AG10803 (cell line): ENCODE measurements at regions not wholly inside any gene's neighbourhood (a gene's known extent, or its start where the extent isn't known, plus 50 kb on each side); places are given as distances from the start of the nearest gene placed in this dataset.

Source experiments
- DNase-seq: peaks from one replicate; pipeline ENCODE4 v3.0.0; 2010; ENCODE audit warnings: low read depth
- H3K4me3 ChIP-seq: 2 replicates; pipeline ENCODE4 v1.5.1; 2011; ENCODE audit warnings: mild to moderate bottlenecking, low read length, control low read depth
- TF ChIP-seq, protein P1 (sequence below): conservative IDR thresholded peaks from 2 replicates; pipeline ENCODE4 v1.5.1; 2011; ENCODE audit warnings: mild to moderate bottlenecking, low read length, control low read depth, inconsistent platforms

GRCh38 chr11:121711939-121712338 lies 259.2 kb upstream of the SORL1-AS1 start:
- no peak for DNase-seq
- H3K4me3 ChIP-seq: no peak overlapping the region
- TF ChIP-seq, protein P1, sequence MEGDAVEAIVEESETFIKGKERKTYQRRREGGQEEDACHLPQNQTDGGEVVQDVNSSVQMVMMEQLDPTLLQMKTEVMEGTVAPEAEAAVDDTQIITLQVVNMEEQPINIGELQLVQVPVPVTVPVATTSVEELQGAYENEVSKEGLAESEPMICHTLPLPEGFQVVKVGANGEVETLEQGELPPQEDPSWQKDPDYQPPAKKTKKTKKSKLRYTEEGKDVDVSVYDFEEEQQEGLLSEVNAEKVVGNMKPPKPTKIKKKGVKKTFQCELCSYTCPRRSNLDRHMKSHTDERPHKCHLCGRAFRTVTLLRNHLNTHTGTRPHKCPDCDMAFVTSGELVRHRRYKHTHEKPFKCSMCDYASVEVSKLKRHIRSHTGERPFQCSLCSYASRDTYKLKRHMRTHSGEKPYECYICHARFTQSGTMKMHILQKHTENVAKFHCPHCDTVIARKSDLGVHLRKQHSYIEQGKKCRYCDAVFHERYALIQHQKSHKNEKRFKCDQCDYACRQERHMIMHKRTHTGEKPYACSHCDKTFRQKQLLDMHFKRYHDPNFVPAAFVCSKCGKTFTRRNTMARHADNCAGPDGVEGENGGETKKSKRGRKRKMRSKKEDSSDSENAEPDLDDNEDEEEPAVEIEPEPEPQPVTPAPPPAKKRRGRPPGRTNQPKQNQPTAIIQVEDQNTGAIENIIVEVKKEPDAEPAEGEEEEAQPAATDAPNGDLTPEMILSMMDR: no peak

- TF ChIP-seq, protein P1: no peak
Measured at GRCh38 chr11:121711236-121711635, 258.5 kb upstream of the SORL1-AS1 start.

DNA sequence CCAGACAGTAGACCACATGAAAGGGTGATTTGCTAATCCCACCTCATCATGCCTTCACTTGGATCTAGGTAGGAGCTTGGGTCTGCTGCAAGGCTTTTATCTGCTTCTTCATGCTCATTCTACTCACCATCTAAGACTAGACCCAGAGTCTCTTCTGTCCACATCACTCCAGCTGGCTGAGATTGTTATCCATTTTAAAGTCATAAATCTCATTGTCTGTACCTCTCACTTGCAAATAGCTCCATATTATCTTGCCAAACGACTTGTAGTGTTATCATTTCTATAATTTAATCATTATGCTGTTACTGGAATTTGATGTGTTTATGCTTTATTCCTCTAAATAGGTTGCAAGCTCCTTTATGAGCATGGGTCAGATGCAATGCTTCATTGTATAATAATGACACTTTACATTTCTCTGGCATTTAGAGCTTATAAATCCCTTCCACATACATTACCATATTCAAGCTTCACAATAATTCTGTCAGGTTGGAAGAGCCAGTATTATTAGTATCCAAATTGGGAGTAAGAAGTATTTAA lies 254.2 kb upstream of the SORL1-AS1 start:
- no peak for DNase-seq
- TF ChIP-seq, protein P1: no peak
- no peak overlapping the region for H3K4me3 ChIP-seq

More at GRCh38 chr11:121711236-121711635, 258.5 kb upstream of the SORL1-AS1 start:
- no peak for DNase-seq
- H3K4me3 ChIP-seq: no peak overlapping the region

DNA sequence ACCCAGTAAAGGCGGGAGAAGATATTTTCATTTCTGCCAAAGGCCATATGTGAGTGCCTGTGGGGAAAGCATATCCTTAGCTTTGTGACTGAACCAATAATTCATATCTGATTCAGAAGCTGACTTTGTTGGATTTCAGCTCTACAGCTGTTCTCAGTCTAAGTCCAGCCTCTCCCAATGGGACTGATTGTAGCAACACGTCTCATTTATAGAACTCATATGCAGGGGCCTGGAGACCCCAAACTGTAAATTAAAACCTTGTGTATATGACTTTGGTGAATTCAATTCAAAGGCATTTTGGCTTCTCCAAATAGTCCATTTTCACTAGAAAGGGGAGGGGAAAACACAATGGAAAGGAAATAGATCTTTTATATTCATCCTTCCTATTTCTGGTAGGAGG lies 250.4 kb upstream of the SORL1-AS1 start:
- no peak for DNase-seq
- TF ChIP-seq, protein P1: no peak
- no peak overlapping the region for H3K4me3 ChIP-seq

DNA sequence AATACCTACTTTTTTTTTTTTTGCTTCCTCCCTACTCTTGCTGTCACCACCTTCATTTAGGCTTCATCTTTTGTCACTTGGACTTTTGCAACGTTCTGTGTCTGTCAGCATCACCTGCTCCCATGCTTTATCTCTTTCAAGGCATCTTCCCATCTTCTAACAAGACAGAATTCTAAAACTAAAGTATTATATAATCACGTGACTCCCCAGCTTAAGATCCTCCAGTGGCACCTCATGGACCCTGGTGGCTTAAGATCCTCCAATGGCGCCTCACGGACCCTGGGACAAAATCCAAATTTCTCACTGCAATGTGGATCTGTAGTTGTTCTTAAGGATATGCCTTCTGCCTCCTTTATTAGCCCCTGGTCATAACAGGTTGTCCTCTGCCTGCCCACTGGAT lies 248.2 kb upstream of the SORL1-AS1 start:
- no peak overlapping the region for H3K4me3 ChIP-seq
- TF ChIP-seq, protein P1: no peak
- DNase-seq: no peak

DNA sequence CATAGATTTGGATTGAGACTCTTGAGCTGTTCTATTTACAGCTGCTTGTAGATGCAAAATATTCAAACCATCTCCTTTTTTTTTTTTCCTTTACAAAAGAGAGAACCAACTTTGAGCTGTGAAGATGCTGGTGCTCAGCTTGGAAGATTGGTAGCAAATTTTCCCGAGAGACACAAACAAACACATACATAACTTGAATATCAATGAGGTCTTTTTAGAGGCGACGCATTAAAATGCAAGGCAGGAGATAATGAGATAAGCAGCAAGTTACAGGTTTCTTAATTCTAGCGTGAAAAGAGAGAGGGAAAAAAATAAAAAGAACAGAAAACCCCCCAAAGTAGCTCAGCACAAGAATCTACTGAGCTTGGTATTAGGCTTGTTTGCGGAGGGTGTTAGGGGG lies 247.0 kb upstream of the SORL1-AS1 start:
- TF ChIP-seq, protein P1: no peak
- DNase-seq: no peak
- H3K4me3 ChIP-seq: no peak overlapping the region

GRCh38 chr11:121696931-121697670 lies 244.3 kb upstream of the SORL1-AS1 start:
- TF ChIP-seq, protein P1: no peak
- DNase-seq: no peak
- no peak overlapping the region for H3K4me3 ChIP-seq
